ENCODE measurements at regions not wholly inside any gene's neighbourhood (a gene's known extent, or its start where the extent isn't known, plus 50 kb on each side); places are given as distances from the start of the nearest gene placed in this dataset.

- no peak for DNase-seq (ENCODE audit: low read depth in 2 of 2, low spot score in 1 of 2)
Measured at GRCh38 chr12:41893491-41893890, 251.2 kb downstream of the GXYLT1 start.

DNA sequence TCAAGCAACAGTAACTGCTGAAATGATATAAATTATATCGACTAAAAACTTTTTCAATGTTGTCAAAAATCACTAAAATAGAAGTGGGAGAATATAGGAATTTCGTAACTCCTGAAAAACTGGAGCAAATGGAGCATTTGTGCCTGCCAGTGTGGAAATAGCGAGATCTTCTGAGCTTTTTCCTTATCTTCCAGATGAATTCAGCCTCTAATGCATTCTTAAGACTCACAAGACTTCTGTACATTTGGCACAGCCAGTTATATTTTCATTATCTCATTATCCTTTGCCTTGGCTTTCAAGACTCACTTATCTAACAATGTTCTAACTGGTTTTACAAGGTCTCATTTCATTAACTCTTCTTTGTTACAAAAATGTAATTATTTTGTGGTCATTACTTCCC, 252.4 kb downstream of the GXYLT1 start:
- no peak for DNase-seq (ENCODE audit: low read depth in 2 of 2, low spot score in 1 of 2)

- DNase-seq (ENCODE audit: low read depth in 2 of 2, low spot score in 1 of 2) = no peak
Measured at GRCh38 chr12:41891226-41891625, 253.4 kb downstream of the GXYLT1 start.

- no peak for DNase-seq (ENCODE audit: low read depth in 2 of 2, low spot score in 1 of 2)
Measured at GRCh38 chr12:41888285-41888684, 256.4 kb downstream of the GXYLT1 start.

DNA sequence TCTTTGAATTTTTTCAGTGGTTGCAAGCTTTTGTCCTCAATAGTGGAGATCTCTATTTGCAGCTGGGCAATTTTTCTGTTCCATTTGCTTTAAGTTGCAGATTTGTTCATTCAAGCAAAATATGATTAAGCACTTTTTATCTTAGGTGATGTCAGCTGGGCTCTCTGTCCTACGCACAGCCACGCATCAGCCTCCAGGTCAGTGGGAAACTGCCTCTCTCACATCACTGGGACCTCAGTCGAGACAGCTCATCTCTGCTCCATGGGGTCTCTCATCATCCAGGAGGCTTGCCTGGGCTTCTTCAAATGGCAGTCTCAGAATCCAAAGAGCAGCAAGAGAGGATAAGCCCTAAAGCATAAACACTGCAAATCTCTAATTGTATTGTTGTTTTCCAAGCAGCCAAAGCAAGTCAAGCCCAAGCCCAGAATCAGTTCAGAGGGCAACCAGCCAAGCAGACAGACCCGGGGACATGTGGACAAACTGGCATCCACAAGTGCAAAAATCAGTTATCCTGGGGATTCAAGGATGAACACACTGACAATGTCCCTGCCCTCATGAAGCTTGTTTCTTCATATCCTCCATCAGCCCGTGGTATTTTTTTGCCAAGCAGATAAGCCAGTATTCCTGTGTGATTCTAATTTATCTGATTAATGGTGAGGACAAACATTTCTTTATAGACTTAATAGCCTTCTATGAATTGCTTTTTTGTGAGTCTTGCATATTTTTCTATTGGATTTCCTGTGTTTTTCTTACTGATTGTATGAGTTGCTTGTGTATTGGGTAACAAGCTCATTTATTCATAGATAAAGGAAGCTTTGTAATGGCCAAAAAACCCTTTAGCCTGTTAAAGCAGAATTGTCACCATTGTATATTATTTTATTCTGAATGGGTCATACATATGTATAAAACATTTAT, 262.5 kb downstream of the GXYLT1 start:
- no peak for DNase-seq (ENCODE audit: low read depth in 2 of 2, low spot score in 1 of 2)

DNA sequence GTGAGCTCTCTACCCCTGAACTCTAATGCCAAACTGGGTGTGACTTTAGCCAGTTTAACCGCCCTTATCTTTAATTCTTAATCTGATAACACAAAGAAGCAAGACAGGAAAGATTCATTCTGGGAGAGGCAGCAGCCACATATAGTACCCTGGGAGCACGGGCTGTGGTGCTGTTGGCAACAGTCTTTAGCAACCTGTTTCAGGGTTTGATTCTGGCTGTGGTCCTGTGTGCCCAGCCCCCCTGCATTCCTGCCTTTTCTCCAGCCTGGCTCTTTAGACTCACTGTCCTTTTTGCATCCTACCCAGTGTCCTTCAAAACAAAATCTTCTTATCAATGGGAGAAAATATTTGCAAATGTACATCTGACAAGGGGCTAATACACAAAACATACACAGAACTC, 275.2 kb downstream of the GXYLT1 start:
- no peak for DNase-seq (ENCODE audit: low read depth in 2 of 2, low spot score in 1 of 2)

- no peak for DNase-seq (ENCODE audit: low read depth in 2 of 2, low spot score in 1 of 2)
Measured at GRCh38 chr12:41866878-41867430, 277.7 kb downstream of the GXYLT1 start.

GRCh38 chr12:41856228-41856627, 288.4 kb downstream of the GXYLT1 start:
- no peak for DNase-seq (ENCODE audit: low read depth in 2 of 2, low spot score in 1 of 2)

GRCh38 chr12:41850046-41850445, 294.6 kb downstream of the GXYLT1 start:
- no peak for DNase-seq (ENCODE audit: low read depth in 2 of 2, low spot score in 1 of 2)

DNA sequence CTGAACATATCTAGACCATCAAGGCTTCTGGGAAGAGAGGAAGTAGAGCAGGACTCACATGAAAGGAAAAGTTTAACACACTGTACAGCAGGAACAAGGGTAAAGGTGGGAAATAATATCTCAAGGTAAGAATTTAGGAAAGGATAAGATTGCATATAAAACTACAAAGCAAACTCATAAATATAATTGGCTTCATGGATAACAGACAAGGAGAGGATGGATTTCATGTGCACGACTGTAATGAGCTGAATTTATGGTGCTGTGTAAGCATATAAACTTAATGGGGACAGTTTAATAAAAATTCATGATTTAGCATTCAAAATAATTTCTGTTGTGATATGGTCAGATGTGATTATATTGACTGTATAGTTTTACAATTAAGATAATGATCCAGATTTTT, 298.0 kb downstream of the GXYLT1 start:
- DNase-seq (ENCODE audit: low read depth in 2 of 2, low spot score in 1 of 2) = no peak

DNA sequence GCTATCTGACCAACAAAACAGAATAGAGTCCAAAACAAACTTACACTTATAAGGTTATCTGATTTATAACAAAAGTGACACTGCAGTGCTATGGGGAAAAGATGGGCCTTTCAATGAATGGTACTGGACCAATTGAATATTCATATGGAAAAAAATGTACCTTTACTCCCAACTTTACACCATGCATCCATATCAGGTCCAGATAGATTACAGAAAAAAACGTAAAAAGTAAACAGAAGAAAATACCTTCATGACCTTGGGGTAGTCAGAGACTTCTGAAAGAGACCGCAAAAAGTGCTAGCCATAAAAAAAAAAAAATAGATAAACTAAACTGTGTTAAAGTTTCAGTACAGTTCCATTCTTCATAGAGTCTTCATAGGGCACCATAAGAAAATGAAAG, 308.3 kb downstream of the GXYLT1 start:
- DNase-seq (ENCODE audit: low read depth in 2 of 2, low spot score in 1 of 2) = no peak

DNA sequence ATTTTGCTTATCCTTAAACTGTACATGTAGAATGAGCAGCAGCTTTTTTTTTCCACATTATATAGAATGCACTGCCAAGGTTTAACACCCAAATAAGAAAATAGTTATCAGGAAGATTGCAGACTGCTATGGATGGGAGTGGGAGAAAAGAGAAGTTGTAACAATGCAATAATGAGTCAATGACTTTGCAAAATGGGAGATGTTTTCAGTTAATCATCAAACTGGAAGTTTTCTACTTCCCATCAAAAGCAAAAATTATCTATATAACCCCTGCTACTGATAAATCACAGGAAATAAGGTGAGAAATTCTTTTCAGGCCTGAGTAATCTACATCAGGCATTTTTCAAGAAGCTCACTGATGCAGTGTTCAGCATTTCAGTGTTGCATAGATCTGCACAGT, 309.1 kb downstream of the GXYLT1 start:
- DNase-seq (ENCODE audit: low read depth in 2 of 2, low spot score in 1 of 2) = no peak

- DNase-seq (ENCODE audit: low read depth in 2 of 2, low spot score in 1 of 2) = no peak
Measured at GRCh38 chr12:41819948-41820347, 324.7 kb downstream of the GXYLT1 start.

DNA sequence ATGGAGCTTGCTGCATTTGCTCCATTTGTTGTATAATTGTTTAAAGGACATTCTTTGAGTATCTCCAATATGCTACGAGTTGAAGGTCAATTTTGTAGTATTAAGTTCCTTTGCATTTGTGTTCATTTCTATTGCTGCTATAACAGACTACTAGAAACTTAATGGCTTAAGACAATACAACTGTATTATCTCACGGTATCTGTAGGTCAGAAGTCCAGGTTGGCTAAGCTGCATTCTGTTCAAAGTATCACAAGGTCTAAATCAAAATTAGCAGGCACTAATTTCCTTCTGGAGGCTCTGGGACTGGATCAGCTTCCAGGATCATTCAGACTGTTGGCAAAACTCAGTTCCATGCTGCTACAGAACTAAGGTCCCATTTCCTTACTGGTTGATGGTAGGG, 340.6 kb downstream of the GXYLT1 start:
- no peak for DNase-seq (ENCODE audit: low read depth in 2 of 2, low spot score in 1 of 2)

DNA sequence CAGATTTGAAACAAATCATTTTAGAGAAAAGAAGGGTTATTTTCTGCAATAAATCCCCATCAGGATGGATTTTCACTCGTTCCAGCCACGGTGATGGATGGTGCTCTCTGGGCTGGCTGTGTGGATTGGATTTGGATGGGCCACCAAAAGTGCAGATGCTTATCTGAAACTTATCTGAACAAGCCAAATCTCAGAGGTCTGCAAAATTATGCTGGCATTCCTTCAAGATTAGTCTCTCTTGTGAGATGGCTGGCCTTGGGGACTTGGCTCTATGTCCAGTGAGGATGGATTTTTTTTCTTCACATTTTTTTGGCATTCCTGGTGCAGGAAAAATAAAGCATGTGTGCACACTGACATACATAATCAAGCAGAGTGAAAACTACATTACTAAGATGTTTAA, 341.9 kb downstream of the GXYLT1 start:
- no peak for DNase-seq (ENCODE audit: low read depth in 2 of 2, low spot score in 1 of 2)

GRCh38 chr12:41801261-41801660, 343.4 kb downstream of the GXYLT1 start:
- DNase-seq (ENCODE audit: low read depth in 2 of 2, low spot score in 1 of 2) = no peak

DNA sequence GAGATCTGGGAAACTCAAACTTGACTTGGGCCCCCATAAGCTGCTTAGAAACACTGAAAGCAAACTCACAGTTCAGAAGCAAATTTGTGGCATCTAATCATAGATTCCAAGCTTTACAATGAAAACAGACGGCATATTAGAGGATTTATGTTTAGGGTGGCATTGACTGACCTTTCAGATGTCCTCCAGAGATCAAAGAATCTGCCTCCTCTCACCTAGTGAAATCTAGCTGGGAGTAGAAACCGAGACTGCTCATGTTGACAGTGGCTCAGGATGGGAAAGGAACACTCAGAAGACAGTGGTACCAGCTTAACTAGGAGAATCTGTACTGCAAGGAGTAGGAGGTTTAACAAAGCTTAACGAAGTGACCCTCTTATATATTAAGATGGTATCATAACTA, 345.0 kb downstream of the GXYLT1 start:
- DNase-seq (ENCODE audit: low read depth in 2 of 2, low spot score in 1 of 2) = no peak

DNA sequence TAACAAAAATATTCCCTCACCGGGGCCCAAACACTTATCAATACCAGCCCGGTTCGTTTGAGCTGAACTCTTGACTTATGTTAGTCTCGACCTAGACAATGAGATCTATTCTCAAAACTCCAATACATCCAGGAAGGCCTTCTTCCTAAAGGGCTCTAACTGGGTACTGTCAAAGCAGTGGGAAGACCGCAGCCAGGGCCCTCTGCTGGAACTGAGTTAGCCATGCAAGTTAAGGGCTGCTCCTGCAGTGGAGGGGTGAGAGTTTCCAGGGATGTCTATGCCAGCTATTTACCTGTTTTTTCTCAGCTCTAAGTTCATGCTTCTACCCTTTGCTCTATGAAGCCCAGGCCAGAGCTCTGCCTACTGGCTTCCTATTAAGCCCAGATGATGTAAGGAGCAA, 348.8 kb downstream of the GXYLT1 start:
- no peak for DNase-seq (ENCODE audit: low read depth in 2 of 2, low spot score in 1 of 2)

DNA sequence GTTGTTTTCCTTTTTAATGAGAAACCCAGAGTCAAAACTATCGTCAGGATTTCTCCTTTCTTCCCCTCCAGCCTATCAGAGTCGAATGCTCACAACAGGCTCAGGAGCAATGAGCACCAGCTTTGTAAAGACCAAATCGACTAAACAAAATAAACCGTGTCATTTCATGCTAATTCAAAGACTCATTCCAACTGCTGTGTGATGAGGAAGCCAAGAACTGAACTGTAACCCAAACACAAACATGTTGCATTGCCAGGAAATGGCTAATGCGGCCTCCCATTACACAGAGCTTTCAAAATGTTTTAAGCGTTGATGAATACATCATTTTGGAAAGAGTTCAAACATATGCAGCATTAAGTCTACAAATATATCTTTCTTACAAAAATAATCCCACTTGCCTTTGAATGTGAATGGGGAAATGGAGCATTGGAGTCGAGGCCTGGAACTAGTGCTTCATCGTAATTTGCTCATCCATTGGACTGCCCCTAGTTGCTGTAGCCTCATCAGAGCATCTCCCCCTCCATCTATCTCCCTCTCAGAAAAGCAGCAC, 349.5 kb downstream of the GXYLT1 start:
- no peak for DNase-seq (ENCODE audit: low read depth in 2 of 2, low spot score in 1 of 2)

GRCh38 chr12:41794336-41794735, 350.3 kb downstream of the GXYLT1 start:
- DNase-seq (ENCODE audit: low read depth in 2 of 2, low spot score in 1 of 2) = no peak

DNA sequence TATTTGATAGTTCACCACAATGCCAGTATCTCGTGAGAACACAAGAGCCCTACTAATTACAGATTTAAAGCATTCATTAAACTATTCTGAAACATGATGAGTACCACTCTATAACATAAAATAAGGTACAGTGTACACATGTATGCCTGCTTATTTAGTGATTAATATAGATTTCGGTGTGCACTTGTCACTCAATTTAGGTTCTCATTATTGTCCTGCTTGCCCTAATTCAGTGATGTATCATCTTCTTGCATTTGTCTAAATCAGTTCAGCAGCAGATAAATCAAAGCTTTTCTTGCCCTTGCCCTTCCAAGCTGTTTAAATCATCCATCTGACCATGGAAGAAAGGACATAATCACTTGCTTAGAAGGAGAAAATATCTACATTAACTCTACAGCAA, 359.7 kb downstream of the GXYLT1 start:
- DNase-seq (ENCODE audit: low read depth in 2 of 2, low spot score in 1 of 2) = no peak

DNA sequence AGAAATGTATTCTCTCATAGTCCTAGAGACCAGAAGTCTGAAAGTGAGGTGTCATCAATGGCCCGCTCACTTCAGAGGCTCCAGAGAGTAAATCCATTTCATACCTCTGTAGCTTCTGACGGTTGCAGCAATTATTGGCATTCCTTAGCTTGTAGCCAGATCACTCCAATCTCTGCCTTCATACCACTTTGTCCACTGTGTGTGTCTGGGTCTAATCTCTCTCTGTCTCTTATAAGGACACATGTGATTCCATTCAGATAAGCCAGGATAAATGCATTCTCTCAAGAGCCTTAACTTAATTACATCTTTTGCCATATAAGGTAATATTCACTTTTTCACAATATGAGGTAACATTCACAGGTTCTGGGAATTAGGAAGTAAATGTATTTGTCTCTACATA, 365.7 kb downstream of the GXYLT1 start:
- DNase-seq (ENCODE audit: low read depth in 2 of 2, low spot score in 1 of 2) = no peak

Data from stimulated activated CD8-positive, alpha-beta memory T cell treated with anti-CD3 and anti-CD28 coated beads, Interleukin-4, amount 100 ng/mL, for 1 hour (primary cell).